Endothelial cell of umbilical vein (primary cell): ENCODE measurements at regions not wholly inside any gene's neighbourhood (a gene's known extent, or its start where the extent isn't known, plus 50 kb on each side); places are given as distances from the start of the nearest gene placed in this dataset.

ENCODE experiments used
- BruUV-seq: library from RNA; stranded (reverse); fragments of 400-500 nt; replicated peaks from 2 replicates; lab custom pipeline; 2021; lab: Mats Ljungman, UMichigan
- CTCF ChIA-PET: fragments of 300-600, 350-600 bp; sonication (Branson Sonifier 250); formaldehyde crosslinking; loops from one replicate; lab custom pipeline; 2021; ENCODE audit warnings: antibody characterized with exemption, inconsistent platforms; lab: Charles Lee
- POLR2A ChIA-PET: fragments of 300-600, 350-600 bp; sonication (Branson Sonifier 250); formaldehyde crosslinking; loops from one replicate; lab custom pipeline; 2021; ENCODE audit warnings: antibody characterized with exemption, inconsistent platforms; lab: Charles Lee
- DNase-seq: peaks from one replicate; pipeline ENCODE4 v3.0.0-alpha.2; 2011; ENCODE audit warnings: low read depth, low spot score
- FAIRE-seq: peaks from 2 replicates; lab custom pipeline; 2011; peaks lifted over from hg19 to GRCh38; lab: Jason Lieb, UNC
- H2AFZ ChIP-seq: 2 replicates; pipeline ENCODE4 v1.6.0; 2012; ENCODE audit warnings: low read depth, low read length, control low read depth, inconsistent platforms
- H3K27ac ChIP-seq: 2 replicates; pipeline ENCODE4 v1.5.1; 2011; ENCODE audit warnings: low read depth, mild to moderate bottlenecking, control low read depth, low read length, moderate library complexity; ENCODE audit not compliant: insufficient read depth
- H3K27me3 ChIP-seq, 2 experiments: 2 replicates each; pipeline versions ENCODE4 v1.6.0 to v1.6.1; 2011; ENCODE audit warnings: low read length in 2 of 2, mixed read lengths in 1 of 2; ENCODE audit not compliant: control insufficient read depth in 2 of 2, insufficient read depth in 2 of 2
- H3K36me3 ChIP-seq, 2 experiments: 2 replicates in 1 of 2; 3 replicates in 1 of 2; pipeline ENCODE4 v1.5.1; 2011; ENCODE audit warnings: low read length in 2 of 2, mild to moderate bottlenecking in 1 of 2, moderate library complexity in 1 of 2; ENCODE audit not compliant: control insufficient read depth in 2 of 2, insufficient read depth in 2 of 2; ENCODE audit errors: extremely low read depth in 1 of 2
- H3K4me1 ChIP-seq: 3 replicates; pipeline ENCODE4 v1.5.1; 2011; ENCODE audit warnings: mild to moderate bottlenecking, low read length; ENCODE audit not compliant: control insufficient read depth, insufficient read depth; ENCODE audit errors: extremely low read depth
- H3K4me2 ChIP-seq: 2 replicates; pipeline ENCODE4 v1.6.1; 2011; ENCODE audit warnings: low read length, control low read depth, mixed read lengths; ENCODE audit not compliant: insufficient read depth
- H3K4me3 ChIP-seq, 3 experiments: fragments of 200-600 bp in 1 of 3; sonication (generic), shearing (Covaris generic) in 1 of 3; replicated peaks in 1 of 3; 2 replicates each; pipeline ENCODE4 v1.5.1; 2011 to 2016; ENCODE audit warnings: control low read depth in 3 of 3, low read length in 3 of 3, mild to moderate bottlenecking in 2 of 3, inconsistent platforms in 1 of 3, low read depth in 1 of 3, moderate library complexity in 1 of 3; ENCODE audit not compliant: insufficient read depth in 1 of 3
- H3K79me2 ChIP-seq: 2 replicates; pipeline ENCODE4 v1.6.0; 2012; ENCODE audit warnings: low read length, inconsistent platforms; ENCODE audit not compliant: control insufficient read depth, insufficient read depth
- H3K9ac ChIP-seq: replicated peaks from 2 replicates; pipeline ENCODE3; 2011; ENCODE audit warnings: low read length, control low read depth; ENCODE audit not compliant: insufficient read depth; ENCODE audit errors: extremely low read depth
- H3K9me1 ChIP-seq: replicated peaks from 3 replicates; pipeline ENCODE4 v1.6.0; 2011; ENCODE audit warnings: mild to moderate bottlenecking, low read length; ENCODE audit not compliant: control insufficient read depth, insufficient read depth; ENCODE audit errors: extremely low read depth
- H3K9me3 ChIP-seq: replicated peaks from 2 replicates; pipeline ENCODE4 v1.5.1; 2012; ENCODE audit warnings: low read length, inconsistent platforms; ENCODE audit not compliant: control insufficient read depth, insufficient read depth
- H4K20me1 ChIP-seq: replicated peaks from 2 replicates; pipeline ENCODE3; 2011; ENCODE audit warnings: mild to moderate bottlenecking, low read length; ENCODE audit not compliant: control insufficient read depth, insufficient read depth; ENCODE audit errors: extremely low read depth
- CTCF ChIP-seq, 2 donors: IDR thresholded peaks; 1 replicate in 1 of 2; 2 replicates in 1 of 2; pipeline ENCODE4 v1.5.1; 2011; ENCODE audit warnings: low read length in 2 of 2, mild to moderate bottlenecking in 2 of 2, moderate library complexity in 2 of 2, control low read depth in 1 of 2, inconsistent platforms in 1 of 2, low read depth in 1 of 2; ENCODE audit not compliant: insufficient read depth in 1 of 2; ENCODE audit errors: extremely low read depth in 1 of 2
- EZH2 ChIP-seq: IDR thresholded peaks from 2 replicates; pipeline ENCODE4 v1.6.1; 2012; ENCODE audit warnings: borderline replicate concordance, low read depth, mild to moderate bottlenecking, moderate library complexity, low read length, inconsistent platforms; ENCODE audit not compliant: severe bottlenecking
- FOS ChIP-seq: IDR thresholded peaks from 2 replicates; pipeline ENCODE4 v1.6.1; 2011; ENCODE audit warnings: mild to moderate bottlenecking, low read length, moderate library complexity, borderline replicate concordance; ENCODE audit not compliant: insufficient read depth
- GATA2 ChIP-seq: IDR thresholded peaks from 2 replicates; pipeline ENCODE4 v1.7.0; 2011; ENCODE audit warnings: low read depth, mild to moderate bottlenecking, moderate library complexity, mixed read lengths, low read length; ENCODE audit not compliant: insufficient read length, insufficient read depth
- JUN ChIP-seq: IDR thresholded peaks from 2 replicates; pipeline ENCODE4 v1.6.1; 2011; ENCODE audit warnings: borderline replicate concordance, low read depth; ENCODE audit not compliant: insufficient read length, insufficient read depth
- MYC ChIP-seq: IDR thresholded peaks from one replicate; pipeline ENCODE4 v1.6.1; 2011; ENCODE audit warnings: mild to moderate bottlenecking, low read depth, low read length
- POLR2A ChIP-seq: IDR thresholded peaks from 2 replicates; pipeline ENCODE4 v1.6.1; 2012; ENCODE audit warnings: low read depth, mild to moderate bottlenecking, control low read depth, low read length
- POLR2AphosphoS5 ChIP-seq: IDR thresholded peaks from 2 replicates; pipeline ENCODE4 v1.6.1; 2012; ENCODE audit warnings: low read depth, mild to moderate bottlenecking, control low read depth, low read length, moderate library complexity; ENCODE audit not compliant: insufficient read depth
- dilution Hi-C: fragments of 300-500 bp; cut with MboI; formaldehyde crosslinking; loops from one replicate; pipeline ENCODE4 v1.15.0; 2019; ENCODE audit warnings: low sequenced_read_pairs; ENCODE audit not compliant: extremely low pct_ligation_motif_present
- intact Hi-C: fragments of 100-400 bp; cut with micrococcal nuclease; formaldehyde crosslinking; loops from one replicate; pipeline ENCODE4 v1.10.0; 2022
- TF ChIP-seq, protein P1 (sequence below): IDR thresholded peaks from 2 replicates; pipeline ENCODE4 v1.6.1; 2011; ENCODE audit not compliant: insufficient read depth, insufficient read length

DNA sequence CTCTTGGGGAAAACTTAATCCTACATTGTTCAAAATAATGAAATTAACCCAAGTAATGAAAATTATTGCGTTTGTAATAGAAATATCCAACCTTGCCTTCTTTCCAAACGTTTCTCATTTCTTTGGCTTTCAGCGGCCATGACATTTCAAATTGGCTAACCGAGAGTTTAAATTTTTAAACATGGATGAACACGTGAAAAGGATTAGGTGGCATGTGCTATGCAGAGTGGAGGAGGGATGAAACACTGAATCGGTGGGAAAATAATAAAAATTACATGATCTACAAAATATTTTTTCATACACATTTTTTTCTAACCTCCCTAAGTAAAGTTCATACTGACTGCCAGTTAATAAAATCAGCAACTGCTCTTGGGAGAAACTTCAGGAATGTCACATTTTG, 728.4 kb upstream of the PKDCC start:
- Histone ChIP-seq H3K36me3 (no peaks in the 10 kb centered on the region), H3K27me3 (no peaks in the 10 kb centered on the region), H3K79me2 (no peaks in the 10 kb centered on the region), H2AFZ (no peak overlapping the region), H3K9ac (no peak overlapping the region), H3K27ac (no peak overlapping the region), H3K9me3 (no peaks in the 10 kb centered on the region), H3K4me2 (no peak overlapping the region), H3K4me1 (no peaks in the 10 kb centered on the region), H3K9me1 (no peaks in the 10 kb centered on the region), H3K4me3 (no peak overlapping the region), H4K20me1 (no peaks in the 10 kb centered on the region)
- DNase-seq (no peak), FAIRE-seq (no peak)
- POLR2A ChIA-PET = no interaction called here
- CTCF ChIA-PET = no interaction called here
- no peak for TF ChIP-seq CTCF (IDR thresholded peaks at IDR 0.05; ENCODE audit: extremely low read depth in 1 of 2, insufficient read depth in 1 of 2, low read depth in 1 of 2, low read length in 2 of 2)
- TF ChIP-seq POLR2A = no peak
- no peak for TF ChIP-seq POLR2AphosphoS5
- no peak for TF ChIP-seq MYC
- no peak for TF ChIP-seq EZH2
- TF ChIP-seq, protein P1, sequence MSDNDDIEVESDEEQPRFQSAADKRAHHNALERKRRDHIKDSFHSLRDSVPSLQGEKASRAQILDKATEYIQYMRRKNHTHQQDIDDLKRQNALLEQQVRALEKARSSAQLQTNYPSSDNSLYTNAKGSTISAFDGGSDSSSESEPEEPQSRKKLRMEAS = no peak
- TF ChIP-seq GATA2 = no peak
- no peak for TF ChIP-seq FOS
- no peak for TF ChIP-seq JUN
- BruUV-seq = no TSS peak
- dilution Hi-C loops (no loop called here), intact Hi-C loops (loop anchor here (10.0 kb wide), 1 partner anchor 365 kb away; no protein-coding TSS in a partner anchor)
